GM06990 (cell line): ENCODE measurements at regions not wholly inside any gene's neighbourhood (a gene's known extent, or its start where the extent isn't known, plus 50 kb on each side); places are given as distances from the start of the nearest gene placed in this dataset.

Source experiments
- DNase-seq: peaks from one replicate; pipeline ENCODE4 v3.0.0-alpha.2; 2011; ENCODE audit not compliant: insufficient read length; ENCODE audit errors: extremely low read depth
- H3K27me3 ChIP-seq: replicated peaks from 2 replicates; pipeline ENCODE4 v1.6.0; 2011; ENCODE audit warnings: low read length; ENCODE audit not compliant: control insufficient read depth, insufficient read depth
- H3K36me3 ChIP-seq: 2 replicates; pipeline ENCODE4 v1.5.1; 2011; ENCODE audit warnings: low read length; ENCODE audit not compliant: control insufficient read depth, insufficient read depth
- H3K4me3 ChIP-seq: replicated peaks from 2 replicates; pipeline ENCODE4 v1.5.1; 2011; ENCODE audit warnings: low read depth, mild to moderate bottlenecking, control low read depth, low read length
- TF ChIP-seq, protein P1 (sequence below): IDR thresholded peaks from 2 replicates; pipeline ENCODE4 v1.5.1; 2011; ENCODE audit warnings: low read length, control low read depth, mild to moderate bottlenecking, inconsistent platforms; ENCODE audit not compliant: insufficient read depth, poor library complexity, severe bottlenecking

DNA sequence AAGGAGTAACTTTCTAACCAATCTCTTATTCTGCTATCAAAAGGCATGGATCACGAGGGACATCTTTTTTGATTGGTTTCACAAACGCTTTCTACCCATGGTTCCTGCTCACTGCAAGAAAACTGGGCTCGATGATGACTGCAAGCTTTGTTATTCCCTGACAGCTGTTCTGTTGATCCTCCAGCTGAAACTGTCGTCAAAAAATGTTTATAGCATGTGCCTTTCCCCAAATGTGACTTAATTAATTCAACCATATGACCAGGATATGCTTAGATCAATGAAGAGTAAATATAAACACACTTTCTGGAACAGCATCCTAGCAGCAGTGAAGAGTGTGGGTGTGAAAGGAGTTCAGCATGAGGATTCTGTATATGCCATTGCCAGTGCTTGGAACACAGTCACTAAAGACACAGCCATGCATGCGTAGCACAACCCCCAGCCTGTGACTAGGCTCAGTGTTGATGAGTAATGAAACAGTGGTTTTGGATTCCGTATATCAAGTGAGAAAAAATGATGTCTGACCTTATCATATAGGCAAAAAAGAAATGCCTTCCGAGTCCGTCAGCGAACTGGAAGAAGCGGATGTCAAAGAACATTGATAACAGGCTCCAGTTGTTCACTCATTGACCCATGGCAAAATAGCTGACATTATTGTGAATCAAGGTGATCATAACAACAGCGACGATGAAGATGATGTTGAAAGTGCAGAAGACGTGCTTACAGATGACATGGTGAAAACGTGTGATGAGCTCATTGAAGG, 347.4 kb downstream of the FGF9 start:
- no peak for DNase-seq
- TF ChIP-seq, protein P1, sequence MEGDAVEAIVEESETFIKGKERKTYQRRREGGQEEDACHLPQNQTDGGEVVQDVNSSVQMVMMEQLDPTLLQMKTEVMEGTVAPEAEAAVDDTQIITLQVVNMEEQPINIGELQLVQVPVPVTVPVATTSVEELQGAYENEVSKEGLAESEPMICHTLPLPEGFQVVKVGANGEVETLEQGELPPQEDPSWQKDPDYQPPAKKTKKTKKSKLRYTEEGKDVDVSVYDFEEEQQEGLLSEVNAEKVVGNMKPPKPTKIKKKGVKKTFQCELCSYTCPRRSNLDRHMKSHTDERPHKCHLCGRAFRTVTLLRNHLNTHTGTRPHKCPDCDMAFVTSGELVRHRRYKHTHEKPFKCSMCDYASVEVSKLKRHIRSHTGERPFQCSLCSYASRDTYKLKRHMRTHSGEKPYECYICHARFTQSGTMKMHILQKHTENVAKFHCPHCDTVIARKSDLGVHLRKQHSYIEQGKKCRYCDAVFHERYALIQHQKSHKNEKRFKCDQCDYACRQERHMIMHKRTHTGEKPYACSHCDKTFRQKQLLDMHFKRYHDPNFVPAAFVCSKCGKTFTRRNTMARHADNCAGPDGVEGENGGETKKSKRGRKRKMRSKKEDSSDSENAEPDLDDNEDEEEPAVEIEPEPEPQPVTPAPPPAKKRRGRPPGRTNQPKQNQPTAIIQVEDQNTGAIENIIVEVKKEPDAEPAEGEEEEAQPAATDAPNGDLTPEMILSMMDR = no peak

DNA sequence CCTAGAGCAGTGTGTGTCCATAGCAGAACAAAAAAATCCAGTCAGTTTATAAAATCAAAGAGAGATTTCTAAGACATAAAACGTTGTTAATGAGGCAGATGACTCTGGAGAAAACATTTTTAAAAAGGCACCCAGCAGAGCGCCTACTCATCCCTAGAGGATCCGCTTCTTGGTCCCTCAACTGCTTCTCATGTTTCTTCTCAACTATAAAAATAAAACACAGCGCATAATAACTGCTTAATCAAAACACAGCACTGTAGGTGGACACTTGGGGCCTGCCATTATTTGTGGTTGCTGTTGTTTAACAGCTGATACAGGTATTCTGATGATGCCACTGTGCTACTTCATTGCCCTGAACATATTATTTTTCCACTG, 347.9 kb downstream of the FGF9 start:
- no peaks in the 10 kb centered on the region for H3K27me3 ChIP-seq
- no peak for DNase-seq
- TF ChIP-seq, protein P1 = no peak

More for the DNA sequence above, 347.4 kb downstream of the FGF9 start:
- Histone ChIP-seq H3K27me3 (no peaks in the 10 kb centered on the region), H3K36me3 (no peaks in the 10 kb centered on the region), H3K4me3 (no peak overlapping the region)

DNA sequence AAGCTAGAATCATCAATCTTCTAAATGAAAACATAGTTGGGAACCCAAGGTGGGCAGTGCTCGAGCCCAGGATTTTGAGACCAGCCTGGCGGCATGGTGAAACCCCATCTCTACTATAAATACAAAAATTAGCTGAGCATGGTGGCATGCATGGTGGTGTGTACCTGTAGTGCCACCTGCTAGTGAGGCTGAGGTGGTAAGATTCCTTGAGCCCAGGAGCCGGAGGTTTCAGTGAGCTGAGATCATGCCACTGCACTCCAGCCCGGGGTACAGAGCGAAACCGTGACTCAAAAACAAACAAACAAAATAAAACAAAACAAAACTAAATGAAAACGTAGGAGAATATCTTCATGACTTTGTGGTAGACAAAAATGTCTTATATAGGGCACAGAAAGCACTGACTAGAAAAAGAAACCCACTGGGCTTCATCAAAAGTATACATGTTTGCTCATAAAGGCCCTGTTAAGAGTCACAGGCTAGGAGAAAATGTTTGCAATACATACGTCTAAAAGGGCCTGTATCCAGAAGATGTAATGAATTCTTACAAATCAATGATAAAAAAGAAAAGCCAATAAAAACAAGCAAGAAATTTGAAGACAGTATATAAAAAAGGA, 353.6 kb downstream of the FGF9 start:
- TF ChIP-seq, protein P1 = no peak
- Histone ChIP-seq H3K36me3 (no peaks in the 10 kb centered on the region), H3K4me3 (no peak overlapping the region), H3K27me3 (no peaks in the 10 kb centered on the region)
- no peak for DNase-seq

More for the DNA sequence above, 347.9 kb downstream of the FGF9 start:
- Histone ChIP-seq H3K4me3 (no peak overlapping the region), H3K36me3 (no peaks in the 10 kb centered on the region)

DNA sequence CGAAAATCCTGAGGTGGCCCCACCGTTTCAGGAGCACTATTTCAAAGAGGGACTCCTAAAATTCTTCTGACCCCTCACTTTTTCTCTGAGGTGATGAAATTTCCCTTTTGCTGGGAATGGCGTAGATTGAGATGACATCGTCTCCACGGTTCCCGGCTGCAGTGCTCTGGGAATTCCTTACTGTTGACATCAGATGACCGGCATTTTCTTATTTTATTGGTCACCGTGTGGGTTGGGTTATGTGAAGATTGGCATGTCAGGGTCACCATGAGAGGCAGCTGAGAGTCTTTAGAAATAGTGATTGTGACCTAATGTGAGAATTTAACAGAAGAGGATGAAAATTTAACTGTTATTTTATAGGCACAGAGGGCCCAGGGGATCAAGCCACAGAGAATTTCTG, 356.7 kb downstream of the FGF9 start:
- Histone ChIP-seq H3K36me3 (no peaks in the 10 kb centered on the region), H3K4me3 (no peak overlapping the region), H3K27me3 (no peaks in the 10 kb centered on the region)
- DNase-seq = no peak
- TF ChIP-seq, protein P1 = no peak

GRCh38 chr13:22028831-22029230, 358.0 kb downstream of the FGF9 start:
- no peaks in the 10 kb centered on the region for H3K36me3 ChIP-seq
- DNase-seq = no peak
- TF ChIP-seq, protein P1 = no peak
- H3K4me3 ChIP-seq = no peak overlapping the region
- H3K27me3 ChIP-seq = no peaks in the 10 kb centered on the region
